ENCODE measurements at regions not wholly inside any gene's neighbourhood (a gene's known extent, or its start where the extent isn't known, plus 50 kb on each side); places are given as distances from the start of the nearest gene placed in this dataset.

DNA sequence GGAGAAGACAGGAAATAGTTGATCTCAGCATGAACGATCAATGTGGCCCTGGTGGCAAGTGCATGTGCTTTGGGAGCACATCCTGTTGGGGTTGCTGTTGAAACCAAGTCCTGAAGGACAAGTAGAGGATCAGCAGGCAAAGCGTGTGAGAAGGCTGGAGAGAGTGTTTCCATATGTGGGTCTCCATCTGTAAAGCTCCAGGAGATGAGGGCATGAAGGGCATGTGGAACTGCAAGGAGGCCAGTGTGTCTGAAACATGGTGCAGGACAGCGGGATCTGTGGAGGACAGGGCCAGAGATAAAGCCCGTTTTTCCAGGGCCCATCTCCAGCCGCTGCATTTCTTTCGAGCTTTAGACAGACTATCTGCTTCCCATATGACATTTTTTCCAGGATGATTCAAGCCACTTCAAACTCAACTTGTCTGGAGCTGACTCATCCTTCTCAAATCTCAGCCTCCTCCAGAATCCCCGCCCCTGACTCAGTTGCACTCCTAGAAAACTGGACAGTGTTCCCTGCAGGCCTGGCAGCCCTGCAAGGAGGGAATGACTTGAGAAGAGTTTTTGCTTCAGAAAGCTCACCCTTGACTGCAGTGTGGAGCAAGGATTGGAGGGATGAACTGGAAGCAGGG is 226.1 kb downstream of the VAPA start:
- Histone ChIP-seq H3K27me3 (no peaks in the 10 kb centered on the region), H3K4me3 (no peak overlapping the region), H3K9me3 (ENCODE audit: low read depth) (no peaks in the 10 kb centered on the region), H3K27ac (no peak overlapping the region), H3K4me1 (ENCODE audit: low read depth) (peaks cover 15% of the 10 kb centered on the region), H3K36me3 (no peaks in the 10 kb centered on the region)
- peak in 1 of 2 donors; percentile 52 for DNase-seq (ENCODE audit: low read depth in 1 of 2, low spot score in 1 of 2)
- TF ChIP-seq, protein P1, sequence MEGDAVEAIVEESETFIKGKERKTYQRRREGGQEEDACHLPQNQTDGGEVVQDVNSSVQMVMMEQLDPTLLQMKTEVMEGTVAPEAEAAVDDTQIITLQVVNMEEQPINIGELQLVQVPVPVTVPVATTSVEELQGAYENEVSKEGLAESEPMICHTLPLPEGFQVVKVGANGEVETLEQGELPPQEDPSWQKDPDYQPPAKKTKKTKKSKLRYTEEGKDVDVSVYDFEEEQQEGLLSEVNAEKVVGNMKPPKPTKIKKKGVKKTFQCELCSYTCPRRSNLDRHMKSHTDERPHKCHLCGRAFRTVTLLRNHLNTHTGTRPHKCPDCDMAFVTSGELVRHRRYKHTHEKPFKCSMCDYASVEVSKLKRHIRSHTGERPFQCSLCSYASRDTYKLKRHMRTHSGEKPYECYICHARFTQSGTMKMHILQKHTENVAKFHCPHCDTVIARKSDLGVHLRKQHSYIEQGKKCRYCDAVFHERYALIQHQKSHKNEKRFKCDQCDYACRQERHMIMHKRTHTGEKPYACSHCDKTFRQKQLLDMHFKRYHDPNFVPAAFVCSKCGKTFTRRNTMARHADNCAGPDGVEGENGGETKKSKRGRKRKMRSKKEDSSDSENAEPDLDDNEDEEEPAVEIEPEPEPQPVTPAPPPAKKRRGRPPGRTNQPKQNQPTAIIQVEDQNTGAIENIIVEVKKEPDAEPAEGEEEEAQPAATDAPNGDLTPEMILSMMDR (IDR thresholded peaks at IDR 0.05; ENCODE audit: low read depth, low read length) = no peak

DNA sequence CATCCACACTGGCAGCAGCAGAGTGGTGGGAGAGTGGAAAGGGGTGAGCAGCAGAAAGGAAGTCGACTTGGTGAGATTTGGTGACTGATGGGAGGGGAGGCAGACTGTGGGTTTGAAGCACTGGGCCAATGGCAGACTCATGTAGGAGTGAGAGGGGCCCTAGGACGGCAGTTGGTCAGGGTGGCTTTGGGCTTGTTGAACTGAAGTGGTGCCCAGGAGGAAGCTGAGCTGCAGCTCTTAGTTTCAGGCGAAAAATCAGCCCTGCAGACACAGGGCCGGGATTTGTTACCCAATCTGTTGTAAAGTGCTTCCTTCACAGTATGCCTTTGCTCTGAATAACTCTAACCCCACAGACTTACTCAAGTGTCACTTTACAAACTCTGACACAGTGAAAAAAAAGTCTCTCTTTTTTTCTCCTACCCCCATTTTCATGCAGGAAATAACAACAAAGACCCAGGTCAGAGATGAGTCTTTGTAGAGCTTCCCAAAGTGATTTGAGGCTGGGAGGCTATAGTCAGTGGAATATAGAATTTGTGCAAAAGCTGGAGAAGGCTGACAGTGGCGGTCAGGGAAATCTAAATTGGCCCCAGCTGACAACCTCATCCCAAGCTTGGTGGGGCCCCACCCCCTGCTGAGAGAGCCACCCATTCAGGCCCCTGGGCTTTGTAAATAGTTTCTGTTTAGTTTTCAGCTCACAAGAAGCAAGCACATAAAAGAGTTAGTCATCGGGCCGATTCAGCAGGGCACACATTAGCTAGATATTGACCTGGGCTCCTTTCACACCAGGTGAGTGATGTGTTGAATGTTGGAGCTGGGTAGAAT is 226.9 kb downstream of the VAPA start:
- Histone ChIP-seq H3K27ac (no peak overlapping the region), H3K27me3 (no peaks in the 10 kb centered on the region), H3K9me3 (ENCODE audit: low read depth) (no peaks in the 10 kb centered on the region), H3K4me1 (ENCODE audit: low read depth) (peaks cover 15% of the 10 kb centered on the region), H3K36me3 (no peaks in the 10 kb centered on the region), H3K4me3 (no peak overlapping the region)
- TF ChIP-seq, protein P1 (IDR thresholded peaks at IDR 0.05; ENCODE audit: low read depth, low read length) = no peak
- peak in 1 of 2 donors; percentile 44 for DNase-seq (ENCODE audit: low read depth in 1 of 2, low spot score in 1 of 2)

DNA sequence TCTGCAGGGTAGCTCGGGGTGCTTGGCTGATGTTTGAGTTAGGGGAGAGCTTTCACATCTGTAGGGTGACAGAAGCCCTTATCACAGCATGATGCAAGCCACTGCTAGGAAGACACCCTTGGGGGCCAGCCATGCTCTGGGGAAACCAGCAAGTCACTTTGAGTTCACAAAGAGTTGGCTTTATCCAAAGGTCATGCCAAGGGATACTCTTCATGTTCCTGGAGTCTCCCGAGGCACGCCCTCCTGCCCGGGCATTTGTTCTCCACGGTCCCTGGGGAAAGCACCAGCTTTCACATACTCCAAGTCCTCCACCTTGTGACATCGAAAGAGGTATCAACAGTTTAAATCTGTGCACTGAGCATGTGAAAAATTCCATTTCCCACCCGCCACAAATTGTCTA is 227.7 kb downstream of the VAPA start:
- Histone ChIP-seq H3K4me3 (no peak overlapping the region), H3K27me3 (no peaks in the 10 kb centered on the region), H3K9me3 (ENCODE audit: low read depth) (no peaks in the 10 kb centered on the region), H3K4me1 (ENCODE audit: low read depth) (peaks cover 15% of the 10 kb centered on the region), H3K27ac (no peak overlapping the region), H3K36me3 (no peaks in the 10 kb centered on the region)
- no peak for DNase-seq (ENCODE audit: low read depth in 1 of 2, low spot score in 1 of 2)
- TF ChIP-seq, protein P1 (IDR thresholded peaks at IDR 0.05; ENCODE audit: low read depth, low read length) = no peak

DNA sequence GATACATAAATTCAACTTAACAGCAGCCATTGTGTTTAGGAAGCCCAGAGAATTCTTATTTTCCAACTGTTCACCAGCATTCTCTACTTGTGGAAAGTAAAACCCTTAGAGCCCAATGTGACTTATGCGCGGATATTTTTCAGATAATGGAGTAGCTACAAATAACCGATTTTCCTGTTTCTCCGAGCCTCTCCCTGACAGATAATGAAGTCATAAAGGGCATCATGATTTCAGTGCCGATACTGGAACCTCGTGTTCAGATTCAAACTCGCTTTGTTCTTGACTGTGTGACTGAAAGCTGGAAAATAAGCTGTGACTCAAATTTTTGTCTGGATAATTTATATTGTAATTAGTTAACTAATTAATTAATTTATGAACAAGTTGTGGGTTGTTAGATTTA is 228.2 kb downstream of the VAPA start:
- no peak for DNase-seq (ENCODE audit: low read depth in 1 of 2, low spot score in 1 of 2)
- Histone ChIP-seq H3K4me1 (ENCODE audit: low read depth) (peaks cover 15% of the 10 kb centered on the region), H3K36me3 (no peaks in the 10 kb centered on the region), H3K9me3 (ENCODE audit: low read depth) (no peaks in the 10 kb centered on the region), H3K27me3 (no peaks in the 10 kb centered on the region), H3K4me3 (no peak overlapping the region), H3K27ac (no peak overlapping the region)
- TF ChIP-seq, protein P1 (IDR thresholded peaks at IDR 0.05; ENCODE audit: low read depth, low read length) = no peak

DNA sequence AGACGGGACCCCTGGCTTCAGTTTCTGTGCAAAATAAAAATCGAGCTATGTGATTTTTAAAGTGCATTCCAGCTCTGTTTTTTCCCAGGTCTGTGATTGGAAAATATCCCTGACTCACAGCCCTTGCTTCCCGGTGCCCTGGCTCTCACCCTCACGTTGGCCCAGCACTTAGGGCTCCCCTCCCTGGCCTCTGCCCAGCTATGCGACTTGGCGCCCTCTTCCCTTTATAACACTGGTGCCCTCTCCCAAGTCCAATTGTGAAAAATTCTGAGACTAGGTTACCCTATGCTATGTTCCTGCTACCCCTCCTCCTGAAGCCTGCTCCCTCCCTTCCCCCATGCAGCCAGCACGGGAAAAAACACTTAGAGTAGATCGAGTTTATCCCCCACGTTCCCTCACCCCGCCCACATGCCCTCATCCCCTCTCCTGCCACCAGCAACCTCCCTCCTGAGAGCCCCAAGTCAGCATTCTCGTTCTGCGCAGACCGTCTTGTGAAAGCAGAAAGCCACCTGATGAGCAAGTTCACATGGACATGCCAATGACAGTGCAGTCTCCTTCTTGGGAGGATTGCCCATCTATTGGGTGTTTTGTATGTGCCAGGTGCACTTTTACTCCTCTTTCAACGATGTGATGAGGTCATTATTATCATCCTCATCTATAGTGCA is 228.8 kb downstream of the VAPA start:
- Histone ChIP-seq H3K27ac (no peak overlapping the region), H3K27me3 (no peaks in the 10 kb centered on the region), H3K4me3 (no peak overlapping the region), H3K9me3 (ENCODE audit: low read depth) (no peaks in the 10 kb centered on the region), H3K36me3 (no peaks in the 10 kb centered on the region), H3K4me1 (ENCODE audit: low read depth) (peaks cover 15% of the 10 kb centered on the region)
- TF ChIP-seq, protein P1 (IDR thresholded peaks at IDR 0.05; ENCODE audit: low read depth, low read length) = no peak
- DNase-seq (ENCODE audit: low read depth in 1 of 2, low spot score in 1 of 2) = peak in 1 of 2 donors; percentile 54

Measured in cardiac muscle cell (in vitro differentiated cells and primary cell).